GM19463 (cell line): ENCODE measurements at regions not wholly inside any gene's neighbourhood (a gene's known extent, or its start where the extent isn't known, plus 50 kb on each side); places are given as distances from the start of the nearest gene placed in this dataset.

Source experiments
- ATAC-seq: cut with Tn5 transposase; IDR thresholded peaks from one replicate; pipeline ENCODE4 v1.9.1; 2021; ENCODE audit warnings: mild to moderate bottlenecking, moderate library complexity; ENCODE audit not compliant: unreplicated experiment

- no peak for ATAC-seq
Measured at GRCh38 chr3:66672830-66673229, 172.0 kb upstream of the LRIG1 start.

- no peak for ATAC-seq
Measured at GRCh38 chr3:66673293-66673692, 172.5 kb upstream of the LRIG1 start.

GRCh38 chr3:66675366-66675765, 174.5 kb upstream of the LRIG1 start:
- ATAC-seq = no peak

- ATAC-seq = no peak
Measured at GRCh38 chr3:66692042-66692765, 191.4 kb upstream of the LRIG1 start.

- ATAC-seq = no peak
Measured at GRCh38 chr3:66692766-66693150, 191.9 kb upstream of the LRIG1 start.

- ATAC-seq = no peak
Measured at GRCh38 chr3:66693461-66694031, 192.7 kb upstream of the LRIG1 start.

GRCh38 chr3:66702126-66702525, 201.3 kb upstream of the LRIG1 start:
- no peak for ATAC-seq

GRCh38 chr3:66703501-66703900, 202.7 kb upstream of the LRIG1 start:
- ATAC-seq = no peak

- no peak for ATAC-seq
Measured at GRCh38 chr3:66705076-66705475, 204.3 kb upstream of the LRIG1 start.

GRCh38 chr3:66706890-66707289, 206.1 kb upstream of the LRIG1 start:
- no peak for ATAC-seq

- no peak for ATAC-seq
Measured at GRCh38 chr3:66709532-66709931, 208.7 kb upstream of the LRIG1 start.

GRCh38 chr3:66712210-66712609, 211.4 kb upstream of the LRIG1 start:
- ATAC-seq = no peak

- ATAC-seq = no peak
Measured at GRCh38 chr3:66713921-66714320, 213.1 kb upstream of the LRIG1 start.

- ATAC-seq = no peak
Measured at GRCh38 chr3:66715806-66716205, 215.0 kb upstream of the LRIG1 start.

- no peak for ATAC-seq
Measured at GRCh38 chr3:66717806-66718205, 217.0 kb upstream of the LRIG1 start.

GRCh38 chr3:66719796-66720356, 219.1 kb upstream of the LRIG1 start:
- no peak for ATAC-seq

GRCh38 chr3:66720508-66720907, 219.7 kb upstream of the LRIG1 start:
- ATAC-seq = no peak

- no peak for ATAC-seq
Measured at GRCh38 chr3:66722675-66723074, 221.9 kb upstream of the LRIG1 start.

- no peak for ATAC-seq
Measured at GRCh38 chr3:66723231-66723630, 222.4 kb upstream of the LRIG1 start.

GRCh38 chr3:66729687-66730393, 229.0 kb upstream of the LRIG1 start:
- ATAC-seq = no peak

GRCh38 chr3:66738625-66739365, 238.0 kb upstream of the LRIG1 start:
- ATAC-seq = no peak
